ENCODE measurements at regions not wholly inside any gene's neighbourhood (a gene's known extent, or its start where the extent isn't known, plus 50 kb on each side); places are given as distances from the start of the nearest gene placed in this dataset.

GRCh38 chr13:46463719-46464118 is 76.7 kb upstream of the RUBCNL start:
- TF ChIP-seq CTCF (conservative IDR thresholded peaks at IDR 0.05 in 1 of 2, IDR thresholded peaks at IDR 0.05 in 1 of 2; ENCODE audit: extremely low read depth in 1 of 2, insufficient read depth in 1 of 2, low read depth in 1 of 2, low read length in 2 of 2) = no peak
- no peak for TF ChIP-seq EZH2 (IDR thresholded peaks at IDR 0.05; ENCODE audit: borderline replicate concordance, low read length)

Data from mammary epithelial cell (primary cell).